Panc1 (cell line): ENCODE measurements at regions not wholly inside any gene's neighbourhood (a gene's known extent, or its start where the extent isn't known, plus 50 kb on each side); places are given as distances from the start of the nearest gene placed in this dataset.

Source experiments
- ATAC-seq: fragments of 200-7000 bp; cut with Tn5 transposase; 2 replicates; pipeline ENCODE4 v1.9.1; 2020; ENCODE audit warnings: mild to moderate bottlenecking, moderate library complexity
- BruUV-seq: library from RNA; stranded (reverse); fragments of 400-500 nt; replicated peaks from 2 replicates; lab custom pipeline; 2021; lab: Mats Ljungman, UMichigan
- CTCF ChIA-PET: fragments of 300-600 bp; sonication (Branson Sonifier 250); formaldehyde crosslinking; loops from one replicate; lab custom pipeline; 2022; ENCODE audit warnings: antibody characterized with exemption; lab: Charles Lee
- POLR2A ChIA-PET: fragments of 300-600 bp; sonication (Branson Sonifier 250); formaldehyde crosslinking; loops from one replicate; lab custom pipeline; 2022; ENCODE audit warnings: antibody characterized with exemption; lab: Charles Lee
- DNase-seq: peaks from one replicate; pipeline ENCODE4 v3.0.0-alpha.2; 2010; ENCODE audit warnings: low read depth, low spot score
- H3K27ac ChIP-seq: 2 replicates; pipeline ENCODE4 v1.5.1; 2011; ENCODE audit warnings: mild to moderate bottlenecking, low read length, inconsistent platforms
- H3K27me3 ChIP-seq: fragments of 200-500 bp; sonication (Bioruptor generic); 2 replicates; pipeline ENCODE4 v1.6.0; 2014; ENCODE audit warnings: low read length, inconsistent platforms; ENCODE audit not compliant: control insufficient read depth, insufficient read depth
- H3K36me3 ChIP-seq: fragments of 200-500 bp; sonication (Bioruptor generic); 2 replicates; pipeline ENCODE4 v1.5.1; 2014; ENCODE audit warnings: inconsistent platforms, mild to moderate bottlenecking, low read length, moderate library complexity; ENCODE audit not compliant: control insufficient read depth, insufficient read depth
- H3K4me1 ChIP-seq: 2 replicates; pipeline ENCODE4 v1.5.1; 2011; ENCODE audit warnings: inconsistent platforms, mild to moderate bottlenecking, low read length, moderate library complexity; ENCODE audit not compliant: control insufficient read depth, insufficient read depth
- H3K4me3 ChIP-seq, 2 experiments: 2 replicates each; pipeline ENCODE4 v1.5.1; 2011 to 2012; ENCODE audit warnings: low read depth in 2 of 2, low read length in 2 of 2, mild to moderate bottlenecking in 2 of 2, inconsistent platforms in 1 of 2, moderate library complexity in 1 of 2
- H3K9me3 ChIP-seq: fragments of 200-500 bp; sonication (Bioruptor generic); 2 replicates; pipeline ENCODE4 v1.5.1; 2014; ENCODE audit warnings: low read depth, mild to moderate bottlenecking, inconsistent platforms, low read length, moderate library complexity; ENCODE audit not compliant: control insufficient read depth, insufficient read depth
- POLR2AphosphoS5 ChIP-seq: IDR thresholded peaks from 2 replicates; pipeline ENCODE4 v1.6.1; 2012; ENCODE audit warnings: mild to moderate bottlenecking, low read depth, low read length, moderate library complexity
- SIN3A ChIP-seq: IDR thresholded peaks from 2 replicates; pipeline ENCODE4 v1.6.1; 2012; ENCODE audit warnings: low read depth, mild to moderate bottlenecking, low read length, moderate library complexity, borderline replicate concordance; ENCODE audit not compliant: insufficient read depth
- TCF7L2 ChIP-seq: IDR thresholded peaks from 2 replicates; pipeline ENCODE4 v1.6.1; 2011; ENCODE audit warnings: mild to moderate bottlenecking, low read depth, low read length, inconsistent platforms
- in situ Hi-C: cut with HindIII; loops from 2 replicates; pipeline ENCODE4 v1.10.0; 2016; ENCODE audit warnings: low sequenced_read_pairs, low pct_unique_long_range_greater_than_20kb
- intact Hi-C: fragments of 100-400 bp; cut with micrococcal nuclease; formaldehyde crosslinking; loops from one replicate; pipeline ENCODE4 v1.10.0; 2022; ENCODE audit not compliant: unreplicated experiment
- TF ChIP-seq, protein P1 (sequence below), 2 experiments: IDR thresholded peaks; 2 replicates each; pipeline ENCODE4 v1.6.1; 2011 to 2012; ENCODE audit warnings: low read depth in 2 of 2, control low read depth in 1 of 2, low read length in 1 of 2, mild to moderate bottlenecking in 1 of 2, moderate library complexity in 1 of 2; ENCODE audit not compliant: insufficient read depth in 1 of 2
- TF ChIP-seq, protein P2 (sequence below): fragments of 450-650 bp; IDR thresholded peaks from 2 replicates; pipeline ENCODE4 v1.5.1; 2017; ENCODE audit warnings: mild to moderate bottlenecking

DNA sequence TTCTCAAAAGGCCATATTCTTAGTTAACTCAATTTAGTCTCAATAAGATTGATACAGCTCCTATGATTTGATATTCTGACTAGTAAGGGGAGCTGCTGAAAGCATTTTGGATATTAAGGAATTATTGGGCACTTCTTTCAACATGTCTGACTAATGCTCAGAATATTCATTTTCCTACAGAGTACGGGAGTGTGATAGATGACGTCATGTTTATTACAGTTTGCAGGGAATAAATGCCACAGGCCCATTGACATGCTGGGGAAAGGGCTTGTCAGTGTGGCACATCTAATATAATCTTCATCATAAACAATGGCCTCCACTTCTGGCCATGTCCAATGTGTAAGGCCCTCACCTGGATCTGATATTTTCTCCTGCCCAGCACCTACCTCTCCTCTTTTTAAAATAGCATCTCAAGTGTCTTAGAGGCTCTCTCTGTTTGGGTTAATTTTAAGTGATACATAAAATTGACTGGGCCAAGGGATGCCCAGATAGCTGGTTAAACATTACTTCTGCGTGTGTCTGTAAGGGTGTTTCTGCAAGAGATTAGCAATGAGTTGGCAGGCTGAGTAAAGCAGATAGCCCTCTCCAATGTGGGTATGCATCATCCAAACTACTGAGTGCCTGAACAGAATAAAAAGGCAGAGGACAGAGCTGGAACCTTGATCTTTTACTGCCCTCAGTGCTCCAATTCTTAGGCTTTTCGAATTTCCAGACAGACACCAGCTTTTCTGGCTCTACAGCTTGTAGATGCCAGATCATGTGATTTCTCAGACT, 99.3 kb downstream of the SLC24A2 start:
- intact Hi-C loops, result no loop called here
- TF ChIP-seq, protein P1, sequence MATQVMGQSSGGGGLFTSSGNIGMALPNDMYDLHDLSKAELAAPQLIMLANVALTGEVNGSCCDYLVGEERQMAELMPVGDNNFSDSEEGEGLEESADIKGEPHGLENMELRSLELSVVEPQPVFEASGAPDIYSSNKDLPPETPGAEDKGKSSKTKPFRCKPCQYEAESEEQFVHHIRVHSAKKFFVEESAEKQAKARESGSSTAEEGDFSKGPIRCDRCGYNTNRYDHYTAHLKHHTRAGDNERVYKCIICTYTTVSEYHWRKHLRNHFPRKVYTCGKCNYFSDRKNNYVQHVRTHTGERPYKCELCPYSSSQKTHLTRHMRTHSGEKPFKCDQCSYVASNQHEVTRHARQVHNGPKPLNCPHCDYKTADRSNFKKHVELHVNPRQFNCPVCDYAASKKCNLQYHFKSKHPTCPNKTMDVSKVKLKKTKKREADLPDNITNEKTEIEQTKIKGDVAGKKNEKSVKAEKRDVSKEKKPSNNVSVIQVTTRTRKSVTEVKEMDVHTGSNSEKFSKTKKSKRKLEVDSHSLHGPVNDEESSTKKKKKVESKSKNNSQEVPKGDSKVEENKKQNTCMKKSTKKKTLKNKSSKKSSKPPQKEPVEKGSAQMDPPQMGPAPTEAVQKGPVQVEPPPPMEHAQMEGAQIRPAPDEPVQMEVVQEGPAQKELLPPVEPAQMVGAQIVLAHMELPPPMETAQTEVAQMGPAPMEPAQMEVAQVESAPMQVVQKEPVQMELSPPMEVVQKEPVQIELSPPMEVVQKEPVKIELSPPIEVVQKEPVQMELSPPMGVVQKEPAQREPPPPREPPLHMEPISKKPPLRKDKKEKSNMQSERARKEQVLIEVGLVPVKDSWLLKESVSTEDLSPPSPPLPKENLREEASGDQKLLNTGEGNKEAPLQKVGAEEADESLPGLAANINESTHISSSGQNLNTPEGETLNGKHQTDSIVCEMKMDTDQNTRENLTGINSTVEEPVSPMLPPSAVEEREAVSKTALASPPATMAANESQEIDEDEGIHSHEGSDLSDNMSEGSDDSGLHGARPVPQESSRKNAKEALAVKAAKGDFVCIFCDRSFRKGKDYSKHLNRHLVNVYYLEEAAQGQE (IDR thresholded peaks at IDR 0.05; ENCODE audit: insufficient read depth in 1 of 2, low read depth in 2 of 2, low read length in 1 of 2), result no peak
- TF ChIP-seq POLR2AphosphoS5 (no peak), TCF7L2 (no peak), SIN3A (no peak)
- TF ChIP-seq, protein P2, sequence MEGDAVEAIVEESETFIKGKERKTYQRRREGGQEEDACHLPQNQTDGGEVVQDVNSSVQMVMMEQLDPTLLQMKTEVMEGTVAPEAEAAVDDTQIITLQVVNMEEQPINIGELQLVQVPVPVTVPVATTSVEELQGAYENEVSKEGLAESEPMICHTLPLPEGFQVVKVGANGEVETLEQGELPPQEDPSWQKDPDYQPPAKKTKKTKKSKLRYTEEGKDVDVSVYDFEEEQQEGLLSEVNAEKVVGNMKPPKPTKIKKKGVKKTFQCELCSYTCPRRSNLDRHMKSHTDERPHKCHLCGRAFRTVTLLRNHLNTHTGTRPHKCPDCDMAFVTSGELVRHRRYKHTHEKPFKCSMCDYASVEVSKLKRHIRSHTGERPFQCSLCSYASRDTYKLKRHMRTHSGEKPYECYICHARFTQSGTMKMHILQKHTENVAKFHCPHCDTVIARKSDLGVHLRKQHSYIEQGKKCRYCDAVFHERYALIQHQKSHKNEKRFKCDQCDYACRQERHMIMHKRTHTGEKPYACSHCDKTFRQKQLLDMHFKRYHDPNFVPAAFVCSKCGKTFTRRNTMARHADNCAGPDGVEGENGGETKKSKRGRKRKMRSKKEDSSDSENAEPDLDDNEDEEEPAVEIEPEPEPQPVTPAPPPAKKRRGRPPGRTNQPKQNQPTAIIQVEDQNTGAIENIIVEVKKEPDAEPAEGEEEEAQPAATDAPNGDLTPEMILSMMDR, result no peak
- no peaks in the 10 kb centered on the region for H3K27me3 ChIP-seq
- in situ Hi-C loops, result no loop called here
- no peaks in the 10 kb centered on the region; the same call in 1 of the 2 replicates for H3K36me3 ChIP-seq
- H3K4me1 ChIP-seq, result no peaks in the 10 kb centered on the region
- BruUV-seq, result no TSS peak
- ATAC-seq, result no peak
- ChIA-PET CTCF (no interaction called here), POLR2A (no interaction called here)
- H3K4me3 ChIP-seq, result no peak overlapping the region
- H3K27ac ChIP-seq, result no peak overlapping the region
- H3K9me3 ChIP-seq, result no peaks in the 10 kb centered on the region
- DNase-seq, result no peak

DNA sequence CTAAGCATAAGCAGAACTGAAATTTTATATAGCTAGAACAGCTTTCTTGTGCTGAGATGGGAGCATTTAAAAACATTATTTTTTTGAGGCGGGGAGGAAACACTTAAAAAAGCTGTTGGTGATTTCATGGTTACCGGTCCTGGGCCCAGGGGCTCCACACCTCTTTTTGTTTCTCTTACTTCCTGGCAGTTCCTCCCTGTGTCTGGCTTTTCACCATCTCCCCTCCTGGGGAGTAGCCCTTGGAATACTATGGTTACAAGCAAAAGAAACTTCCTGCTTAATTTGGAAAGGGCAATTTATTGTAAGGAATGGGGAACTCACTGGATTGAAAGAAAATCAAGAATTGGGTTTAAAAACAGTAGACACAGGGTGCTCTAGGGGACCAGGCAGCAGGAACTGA, 105.1 kb downstream of the SLC24A2 start:
- Histone ChIP-seq H3K27me3 (no peaks in the 10 kb centered on the region), H3K27ac (no peak overlapping the region), H3K4me1 (no peaks in the 10 kb centered on the region), H3K4me3 (no peak overlapping the region), H3K36me3 (no peaks in the 10 kb centered on the region), H3K9me3 (no peaks in the 10 kb centered on the region)
- ChIA-PET POLR2A (no interaction called here), CTCF (no interaction called here)
- in situ Hi-C loops, result no loop called here
- ATAC-seq (no peak), DNase-seq (no peak)
- intact Hi-C loops, result no loop called here
- BruUV-seq, result no TSS peak
- TF ChIP-seq, protein P2, result no peak
- TF ChIP-seq SIN3A, result no peak
- TF ChIP-seq, protein P1 (IDR thresholded peaks at IDR 0.05; ENCODE audit: insufficient read depth in 1 of 2, low read depth in 2 of 2, low read length in 1 of 2), result no peak
- no peak for TF ChIP-seq TCF7L2
- no peak for TF ChIP-seq POLR2AphosphoS5
